ENCODE measurements at regions not wholly inside any gene's neighbourhood (a gene's known extent, or its start where the extent isn't known, plus 50 kb on each side); places are given as distances from the start of the nearest gene placed in this dataset.
A peak's percentile ranks its signal among the peaks of the same experiment; 100 is the strongest.
"Not testable (repeated sequence)": the region's sequence is repeated elsewhere in the genome, so short reads cannot be mapped to it uniquely, and the experiment has no call there.

- not testable (repeated sequence) for H3K27me3 ChIP-seq, H3K36me3 ChIP-seq, DNase-seq, H3K9me3 ChIP-seq, H3K4me3 ChIP-seq
These were observed 755.8 kb upstream of the ADGRB3 start for GRCh38 chr6:67879105-67879904.

- H3K9me3 ChIP-seq, DNase-seq, H3K36me3 ChIP-seq, H3K4me3 ChIP-seq, H3K27me3 ChIP-seq: not testable (repeated sequence)
These were observed 756.9 kb upstream of the ADGRB3 start for GRCh38 chr6:67878216-67878615.

GRCh38 chr6:67877288-67877687, 757.8 kb upstream of the ADGRB3 start:
- H3K4me3 ChIP-seq, result no peak overlapping the region
- DNase-seq, result no peak
- no peaks in the 10 kb centered on the region for H3K36me3 ChIP-seq
- H3K9me3 ChIP-seq, result no peaks in the 10 kb centered on the region
- no peaks in the 10 kb centered on the region for H3K27me3 ChIP-seq

GRCh38 chr6:67875877-67876383, 759.2 kb upstream of the ADGRB3 start:
- Histone ChIP-seq H3K36me3 (no peaks in the 10 kb centered on the region), H3K27me3 (no peaks in the 10 kb centered on the region), H3K4me3 (no peak overlapping the region), H3K9me3 (no peaks in the 10 kb centered on the region)
- no peak for DNase-seq

- Histone ChIP-seq H3K9me3 (no peaks in the 10 kb centered on the region), H3K27me3 (no peaks in the 10 kb centered on the region), H3K4me3 (no peak overlapping the region), H3K36me3 (no peaks in the 10 kb centered on the region)
- no peak for DNase-seq
These were observed 764.8 kb upstream of the ADGRB3 start for GRCh38 chr6:67870321-67870720.

- DNase-seq, result no peak
- H3K9me3 ChIP-seq, result no peaks in the 10 kb centered on the region; the same call in 1 of the 2 replicates
These were observed 771.7 kb upstream of the ADGRB3 start for GRCh38 chr6:67863346-67863745.

GRCh38 chr6:67854098-67854497, 781.0 kb upstream of the ADGRB3 start:
- Histone ChIP-seq H3K4me3 (no peak overlapping the region), H3K36me3 (no peaks in the 10 kb centered on the region), H3K27me3 (no peaks in the 10 kb centered on the region), H3K9me3 (peaks cover 2% of the 10 kb centered on the region; the same call in 1 of the 2 replicates)
- DNase-seq, result no peak

More at GRCh38 chr6:67863346-67863745, 771.7 kb upstream of the ADGRB3 start:
- no peaks in the 10 kb centered on the region for H3K27me3 ChIP-seq
- no peak overlapping the region for H3K4me3 ChIP-seq
- H3K36me3 ChIP-seq, result no peaks in the 10 kb centered on the region

- no peak overlapping the region for H3K4me3 ChIP-seq
- H3K27me3 ChIP-seq, result no peaks in the 10 kb centered on the region
- no peaks in the 10 kb centered on the region for H3K9me3 ChIP-seq
- no peak for DNase-seq
- H3K36me3 ChIP-seq, result no peaks in the 10 kb centered on the region
These were observed 795.3 kb upstream of the ADGRB3 start for GRCh38 chr6:67839818-67840217.

- H3K4me3 ChIP-seq, result no peak overlapping the region
- DNase-seq, result no peak
- no peaks in the 10 kb centered on the region for H3K9me3 ChIP-seq
- H3K36me3 ChIP-seq, result no peaks in the 10 kb centered on the region
- no peaks in the 10 kb centered on the region for H3K27me3 ChIP-seq
These were observed 809.7 kb upstream of the ADGRB3 start for GRCh38 chr6:67825201-67825895.

GRCh38 chr6:67818322-67818721, 816.8 kb upstream of the ADGRB3 start:
- Histone ChIP-seq H3K4me3 (no peak overlapping the region), H3K9me3 (no peaks in the 10 kb centered on the region), H3K27me3 (no peaks in the 10 kb centered on the region), H3K36me3 (no peaks in the 10 kb centered on the region)
- DNase-seq, result no peak

GRCh38 chr6:67815623-67816022, 819.5 kb upstream of the ADGRB3 start:
- Histone ChIP-seq H3K36me3 (no peaks in the 10 kb centered on the region), H3K27me3 (no peaks in the 10 kb centered on the region), H3K4me3 (no peak overlapping the region), H3K9me3 (peaks cover 4% of the 10 kb centered on the region)
- no peak for DNase-seq

GRCh38 chr6:67814262-67814661, 820.8 kb upstream of the ADGRB3 start:
- no peaks in the 10 kb centered on the region for H3K27me3 ChIP-seq
- H3K9me3 ChIP-seq, result peaks cover 4% of the 10 kb centered on the region
- no peaks in the 10 kb centered on the region for H3K36me3 ChIP-seq
- no peak for DNase-seq
- H3K4me3 ChIP-seq, result no peak overlapping the region

- H3K36me3 ChIP-seq, result no peaks in the 10 kb centered on the region
- H3K27me3 ChIP-seq, result no peaks in the 10 kb centered on the region
- peaks cover 4% of the 10 kb centered on the region for H3K9me3 ChIP-seq
- H3K4me3 ChIP-seq, result no peak overlapping the region
- DNase-seq, result no peak
These were observed 822.4 kb upstream of the ADGRB3 start for GRCh38 chr6:67812693-67813092.

GRCh38 chr6:67812125-67812524, 823.0 kb upstream of the ADGRB3 start:
- DNase-seq, result no peak
- peaks cover 4% of the 10 kb centered on the region for H3K9me3 ChIP-seq
- H3K36me3 ChIP-seq, result no peaks in the 10 kb centered on the region
- no peak overlapping the region for H3K4me3 ChIP-seq
- H3K27me3 ChIP-seq, result no peaks in the 10 kb centered on the region

- H3K27me3 ChIP-seq, result no peaks in the 10 kb centered on the region
- no peaks in the 10 kb centered on the region for H3K36me3 ChIP-seq
- peaks cover 4% of the 10 kb centered on the region for H3K9me3 ChIP-seq
- no peak overlapping the region for H3K4me3 ChIP-seq
- DNase-seq, result peak; percentile 11
These were observed 823.6 kb upstream of the ADGRB3 start for GRCh38 chr6:67811239-67812037.

GRCh38 chr6:67804808-67805207, 830.3 kb upstream of the ADGRB3 start:
- not testable (repeated sequence) for H3K27me3 ChIP-seq, H3K36me3 ChIP-seq, H3K4me3 ChIP-seq

GRCh38 chr6:67802771-67803170, 832.3 kb upstream of the ADGRB3 start:
- Histone ChIP-seq H3K36me3 (no peaks in the 10 kb centered on the region), H3K27me3 (no peaks in the 10 kb centered on the region), H3K9me3 (peaks cover 2% of the 10 kb centered on the region), H3K4me3 (no peak overlapping the region)
- DNase-seq, result no peak

More at GRCh38 chr6:67804808-67805207, 830.3 kb upstream of the ADGRB3 start:
- DNase-seq, H3K9me3 ChIP-seq: not testable (repeated sequence)

All from MG63 (cell line).